ENCODE measurements at regions not wholly inside any gene's neighbourhood (a gene's known extent, or its start where the extent isn't known, plus 50 kb on each side); places are given as distances from the start of the nearest gene placed in this dataset.

GRCh38 chr5:73264631-73265030, 91.6 kb downstream of the TMEM174 start:
- H3K4me2 ChIP-seq (ENCODE audit: low read length), result no peak overlapping the region
- no peak overlapping the region for H3K27ac ChIP-seq (ENCODE audit: low read depth, low read length)
- no peaks in the 10 kb centered on the region for H3F3A ChIP-seq (ENCODE audit: control insufficient read depth, insufficient read depth)
- no peak overlapping the region for H3K4me3 ChIP-seq (ENCODE audit: low read length)
- H3K79me2 ChIP-seq (ENCODE audit: control insufficient read depth, low read length), result no peaks in the 10 kb centered on the region
- H4K20me1 ChIP-seq (ENCODE audit: control insufficient read depth, insufficient read depth, low read depth, low read length), result no peaks in the 10 kb centered on the region
- no peaks in the 10 kb centered on the region for H3K9me2 ChIP-seq (replicated peaks; ENCODE audit: control insufficient read depth, low read length)
- 0 out of 2 replicates have a peak, but pooled peaks cover 3% of the 10 kb centered on the region for H3K4me1 ChIP-seq (ENCODE audit: control insufficient read depth, low read length)
- TF ChIP-seq, protein P1, sequence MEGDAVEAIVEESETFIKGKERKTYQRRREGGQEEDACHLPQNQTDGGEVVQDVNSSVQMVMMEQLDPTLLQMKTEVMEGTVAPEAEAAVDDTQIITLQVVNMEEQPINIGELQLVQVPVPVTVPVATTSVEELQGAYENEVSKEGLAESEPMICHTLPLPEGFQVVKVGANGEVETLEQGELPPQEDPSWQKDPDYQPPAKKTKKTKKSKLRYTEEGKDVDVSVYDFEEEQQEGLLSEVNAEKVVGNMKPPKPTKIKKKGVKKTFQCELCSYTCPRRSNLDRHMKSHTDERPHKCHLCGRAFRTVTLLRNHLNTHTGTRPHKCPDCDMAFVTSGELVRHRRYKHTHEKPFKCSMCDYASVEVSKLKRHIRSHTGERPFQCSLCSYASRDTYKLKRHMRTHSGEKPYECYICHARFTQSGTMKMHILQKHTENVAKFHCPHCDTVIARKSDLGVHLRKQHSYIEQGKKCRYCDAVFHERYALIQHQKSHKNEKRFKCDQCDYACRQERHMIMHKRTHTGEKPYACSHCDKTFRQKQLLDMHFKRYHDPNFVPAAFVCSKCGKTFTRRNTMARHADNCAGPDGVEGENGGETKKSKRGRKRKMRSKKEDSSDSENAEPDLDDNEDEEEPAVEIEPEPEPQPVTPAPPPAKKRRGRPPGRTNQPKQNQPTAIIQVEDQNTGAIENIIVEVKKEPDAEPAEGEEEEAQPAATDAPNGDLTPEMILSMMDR (IDR thresholded peaks at IDR 0.05; ENCODE audit: low read depth, low read length, poor library complexity, severe bottlenecking), result no peak
- TF ChIP-seq EZH2phosphoT487 (IDR thresholded peaks at IDR 0.05; ENCODE audit: borderline replicate concordance, low read length), result no peak
- peaks cover 9% of the 10 kb centered on the region; the same call in 1 of the 2 replicates for H3K27me3 ChIP-seq (ENCODE audit: control insufficient read depth, low read length)
- H3K9me3 ChIP-seq (ENCODE audit: control insufficient read depth, insufficient read depth, low read length), result no peaks in the 10 kb centered on the region
- H3K36me3 ChIP-seq (ENCODE audit: control insufficient read depth, low read length), result no peaks in the 10 kb centered on the region

DNA sequence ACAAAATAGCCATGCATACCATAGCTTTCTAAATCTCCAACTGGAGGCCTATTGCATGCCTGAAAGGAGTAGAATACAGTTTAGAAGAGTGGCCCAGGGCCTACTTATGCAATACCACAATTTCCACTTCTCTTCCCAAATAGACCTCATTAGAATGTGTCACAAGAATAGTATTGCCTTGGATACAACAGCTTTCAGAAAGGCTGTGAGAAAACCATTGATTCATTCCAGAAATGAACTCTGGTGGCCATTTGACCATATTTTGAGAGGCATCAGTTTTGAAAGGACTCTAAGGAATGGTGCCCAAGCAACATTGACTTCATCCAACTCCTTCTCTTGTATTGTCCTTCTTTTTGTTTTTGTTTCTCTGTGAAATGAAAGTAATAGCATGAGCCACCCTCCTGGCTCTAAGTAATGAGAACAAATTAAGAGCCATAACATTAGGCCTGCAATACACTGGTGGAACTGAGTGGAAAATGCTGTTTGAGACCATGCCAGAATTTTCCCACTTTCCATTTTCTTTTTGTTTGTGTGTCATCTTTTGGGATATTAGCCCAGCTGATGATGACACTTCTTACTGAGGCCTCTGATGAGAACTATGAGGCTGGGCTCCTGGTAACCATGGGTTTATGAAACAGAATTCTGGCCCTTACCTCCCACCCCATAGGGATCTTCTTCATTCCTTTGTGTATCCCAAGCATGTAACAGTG, 90.2 kb downstream of the TMEM174 start:
- Histone ChIP-seq H3K27me3 (ENCODE audit: control insufficient read depth, low read length) (peaks cover 9% of the 10 kb centered on the region; the same call in 1 of the 2 replicates), H4K20me1 (ENCODE audit: control insufficient read depth, insufficient read depth, low read depth, low read length) (no peaks in the 10 kb centered on the region), H3K36me3 (ENCODE audit: control insufficient read depth, low read length) (no peaks in the 10 kb centered on the region), H3K4me3 (ENCODE audit: low read length) (no peak overlapping the region), H3K4me1 (ENCODE audit: control insufficient read depth, low read length) (no peaks in the 10 kb centered on the region), H3K4me2 (ENCODE audit: low read length) (no peak overlapping the region), H3K9me3 (ENCODE audit: control insufficient read depth, insufficient read depth, low read length) (no peaks in the 10 kb centered on the region), H3F3A (ENCODE audit: control insufficient read depth, insufficient read depth) (no peaks in the 10 kb centered on the region), H3K9me2 (replicated peaks; ENCODE audit: control insufficient read depth, low read length) (no peaks in the 10 kb centered on the region), H3K27ac (ENCODE audit: low read depth, low read length) (no peak overlapping the region), H3K79me2 (ENCODE audit: control insufficient read depth, low read length) (no peaks in the 10 kb centered on the region)
- no peak for TF ChIP-seq EZH2phosphoT487 (IDR thresholded peaks at IDR 0.05; ENCODE audit: borderline replicate concordance, low read length)
- TF ChIP-seq, protein P1 (IDR thresholded peaks at IDR 0.05; ENCODE audit: low read depth, low read length, poor library complexity, severe bottlenecking), result no peak

DNA sequence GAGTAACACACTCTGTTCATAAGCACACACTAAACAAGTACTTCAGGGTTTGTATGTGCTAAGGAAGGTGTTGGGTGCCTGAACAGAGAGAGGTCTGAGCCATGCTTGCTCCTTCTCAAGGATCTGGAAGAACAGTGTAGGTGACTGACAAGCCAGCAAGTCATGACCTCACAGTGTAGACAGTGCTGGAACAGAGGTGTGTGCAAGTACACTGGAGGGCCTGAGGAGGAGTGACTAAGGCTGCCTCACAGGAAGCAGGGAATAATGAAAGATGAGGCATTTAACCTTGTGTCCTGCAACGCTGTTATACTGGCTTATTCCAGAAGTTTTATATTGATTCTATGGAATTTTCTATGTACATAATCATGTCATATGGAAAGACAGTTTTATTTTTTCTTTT, 83.9 kb downstream of the TMEM174 start:
- H3K27ac ChIP-seq (ENCODE audit: low read depth, low read length), result no peak overlapping the region
- no peaks in the 10 kb centered on the region for H3K9me3 ChIP-seq (ENCODE audit: control insufficient read depth, insufficient read depth, low read length)
- H3K27me3 ChIP-seq (ENCODE audit: control insufficient read depth, low read length), result no peaks in the 10 kb centered on the region
- no peaks in the 10 kb centered on the region for H3K79me2 ChIP-seq (ENCODE audit: control insufficient read depth, low read length)
- no peaks in the 10 kb centered on the region for H3F3A ChIP-seq (ENCODE audit: control insufficient read depth, insufficient read depth)
- no peak for TF ChIP-seq EZH2phosphoT487 (IDR thresholded peaks at IDR 0.05; ENCODE audit: borderline replicate concordance, low read length)
- TF ChIP-seq, protein P1 (IDR thresholded peaks at IDR 0.05; ENCODE audit: low read depth, low read length, poor library complexity, severe bottlenecking), result no peak
- H3K4me3 ChIP-seq (ENCODE audit: low read length), result no peak overlapping the region
- H4K20me1 ChIP-seq (ENCODE audit: control insufficient read depth, insufficient read depth, low read depth, low read length), result no peaks in the 10 kb centered on the region
- no peaks in the 10 kb centered on the region for H3K36me3 ChIP-seq (ENCODE audit: control insufficient read depth, low read length)
- no peaks in the 10 kb centered on the region for H3K4me1 ChIP-seq (ENCODE audit: control insufficient read depth, low read length)
- H3K9me2 ChIP-seq (replicated peaks; ENCODE audit: control insufficient read depth, low read length), result no peaks in the 10 kb centered on the region
- H3K4me2 ChIP-seq (ENCODE audit: low read length), result no peak overlapping the region
